NOMO-1 treated with dmso at 0.1 percent for 144 hours (cell line): ENCODE measurements at regions not wholly inside any gene's neighbourhood (a gene's known extent, or its start where the extent isn't known, plus 50 kb on each side); places are given as distances from the start of the nearest gene placed in this dataset.

ENCODE experiments used
- DNase-seq: peaks from one replicate; lab custom pipeline; 2025; ENCODE audit not compliant: unreplicated experiment; lab: John Stamatoyannopoulos, UW

GRCh38 chr1:225707824-225708223 is 54.9 kb upstream of the ENAH start:
- DNase-seq: no peak

- no peak for DNase-seq
Observed at GRCh38 chr1:225709101-225709500, 56.2 kb upstream of the ENAH start.

- no peak for DNase-seq
Observed at GRCh38 chr1:225710804-225711203, 57.9 kb upstream of the ENAH start.

DNA sequence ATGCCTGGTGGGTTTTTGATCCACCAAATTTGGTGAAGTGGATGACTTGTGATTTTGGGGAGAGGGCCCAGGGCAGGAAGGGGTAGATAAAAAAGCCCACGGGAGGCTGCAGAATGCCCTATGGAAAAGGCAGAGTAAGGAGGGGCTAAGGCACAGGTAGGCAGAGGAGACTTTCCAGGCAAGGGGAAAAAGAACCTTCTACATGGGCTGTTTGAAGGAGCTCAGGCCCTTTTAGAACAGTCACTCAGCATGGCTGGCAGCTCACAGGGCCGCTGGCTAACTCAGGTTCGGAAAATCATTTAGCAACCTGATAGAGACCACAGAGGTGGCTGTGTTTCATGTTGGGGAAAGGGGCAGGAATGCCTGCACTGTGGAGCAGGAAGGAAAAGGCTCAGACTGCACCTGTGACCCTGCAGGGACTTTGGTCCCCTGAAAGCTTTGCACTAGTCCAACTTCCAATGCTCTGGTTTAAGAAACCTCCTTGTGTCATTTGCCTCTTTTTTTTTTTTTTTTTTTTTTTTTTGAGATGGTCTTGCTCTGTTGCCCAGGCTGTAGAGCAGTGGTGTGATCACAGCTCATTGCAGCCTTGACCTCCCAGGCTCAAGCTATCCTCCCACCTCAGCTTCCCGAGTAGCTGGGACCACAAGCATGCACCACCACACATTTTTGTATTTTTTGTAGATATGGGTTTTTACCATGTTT is 58.5 kb upstream of the ENAH start:
- DNase-seq: no peak

GRCh38 chr1:225712391-225712790 is 59.5 kb upstream of the ENAH start:
- DNase-seq: peak; percentile 95

DNA sequence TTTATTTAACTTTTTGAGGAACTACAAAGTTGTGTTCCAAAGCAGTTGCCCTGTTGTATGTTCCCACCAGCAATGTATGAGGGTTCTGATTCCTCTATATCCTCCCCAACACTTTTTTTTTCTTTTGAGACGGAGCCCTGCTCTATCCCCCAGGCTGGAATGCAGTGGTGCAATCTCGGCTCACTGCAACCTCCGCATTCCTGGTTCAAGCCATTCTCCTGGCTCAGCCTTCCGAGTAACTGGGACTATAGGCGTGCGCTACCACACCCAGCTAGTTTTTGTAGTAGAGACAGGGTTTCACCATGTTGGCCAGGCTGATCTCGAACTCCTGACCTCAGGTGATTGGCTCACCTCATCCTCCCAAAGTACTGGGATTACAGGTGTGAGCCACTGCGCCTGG is 60.4 kb upstream of the ENAH start:
- DNase-seq: no peak

DNA sequence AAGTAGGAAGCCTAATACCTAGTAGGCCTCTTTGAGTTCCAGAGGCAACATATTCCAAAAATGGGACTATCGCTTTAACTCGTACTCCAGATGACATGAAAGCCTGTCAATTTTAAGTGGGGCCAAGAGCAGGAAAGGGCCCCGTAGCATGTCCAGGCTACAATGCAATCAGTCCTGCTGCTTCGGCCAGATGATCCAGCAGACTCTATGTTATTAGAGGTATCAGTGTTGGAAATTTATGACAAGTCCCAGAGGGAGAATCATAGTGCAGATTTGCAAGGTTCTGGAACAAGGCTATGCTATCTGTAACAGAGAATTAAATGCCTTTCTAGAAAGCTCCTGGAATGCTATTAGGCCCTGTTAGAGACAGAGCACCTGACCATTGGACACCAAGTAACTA is 56.7 kb upstream of the SRP9 start:
- DNase-seq: no peak

- no peak for DNase-seq
Observed at GRCh38 chr1:225724251-225724650, 53.4 kb upstream of the SRP9 start.
